HG02610 (cell line): ENCODE measurements at regions not wholly inside any gene's neighbourhood (a gene's known extent, or its start where the extent isn't known, plus 50 kb on each side); places are given as distances from the start of the nearest gene placed in this dataset.

Experiments used
- ATAC-seq: cut with Tn5 transposase; IDR thresholded peaks from one replicate; pipeline ENCODE4 v1.9.1; 2021; ENCODE audit warnings: mild to moderate bottlenecking, moderate library complexity; ENCODE audit not compliant: unreplicated experiment

DNA sequence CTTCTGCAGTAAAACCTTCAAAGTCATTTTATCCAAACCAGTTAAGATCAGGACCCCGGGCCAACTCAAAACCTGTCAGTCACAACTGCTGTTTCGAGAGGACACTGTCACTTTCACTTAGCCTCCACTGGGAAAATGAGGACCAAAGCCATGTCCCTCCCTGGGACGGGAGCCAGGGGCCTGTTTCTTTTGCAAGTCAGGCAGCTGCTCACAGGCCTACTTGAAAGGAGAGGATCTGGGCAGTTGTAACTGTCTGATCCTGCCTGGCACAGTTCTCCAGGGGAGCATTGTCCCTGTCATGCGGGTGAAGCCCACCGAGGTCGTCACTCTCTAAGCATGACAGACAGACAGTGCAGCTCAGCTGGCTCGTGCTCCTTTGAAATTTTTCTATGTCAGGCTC is 276.2 kb downstream of the NPIPA8 start:
- no peak for ATAC-seq

DNA sequence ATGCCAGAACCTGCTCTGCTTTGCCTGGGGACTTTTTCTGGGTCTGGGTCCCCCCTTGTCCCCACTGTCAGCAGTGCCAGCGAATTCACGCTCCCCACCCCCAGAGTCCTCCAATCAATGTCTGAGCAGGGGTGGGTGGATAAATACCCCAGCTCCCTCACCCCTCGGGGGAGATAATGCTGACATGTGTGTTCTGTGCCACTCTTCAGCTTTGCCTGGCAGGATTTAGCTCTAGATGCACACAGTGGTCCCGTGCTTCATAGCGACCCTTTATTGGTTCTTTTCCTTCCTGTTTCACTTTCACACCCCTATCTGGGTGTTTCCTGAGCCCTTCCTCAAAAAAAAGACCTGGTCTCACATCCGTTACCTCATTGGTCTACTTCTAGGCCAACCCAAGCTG is 277.0 kb downstream of the NPIPA8 start:
- ATAC-seq = no peak

DNA sequence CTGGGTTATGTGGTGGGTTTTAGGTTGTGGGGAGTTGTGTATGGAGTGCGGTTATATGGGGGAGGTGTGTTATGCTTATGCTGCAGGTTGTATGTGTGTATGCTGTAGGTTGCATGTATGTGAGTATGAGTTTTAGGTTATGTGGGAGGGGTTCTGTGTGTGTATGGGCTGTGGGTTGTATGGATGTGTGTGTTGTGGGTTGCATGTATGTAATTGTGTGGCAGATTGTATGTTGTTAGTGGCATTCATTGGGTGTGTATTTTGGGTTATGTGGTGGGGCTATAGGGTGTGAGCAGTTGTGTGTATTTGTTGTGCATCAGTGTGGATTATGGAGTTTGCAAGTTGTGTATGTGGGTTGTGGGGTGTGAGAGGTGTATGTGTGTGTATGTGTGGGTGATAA is 277.4 kb downstream of the NPIPA8 start:
- ATAC-seq = no peak

DNA sequence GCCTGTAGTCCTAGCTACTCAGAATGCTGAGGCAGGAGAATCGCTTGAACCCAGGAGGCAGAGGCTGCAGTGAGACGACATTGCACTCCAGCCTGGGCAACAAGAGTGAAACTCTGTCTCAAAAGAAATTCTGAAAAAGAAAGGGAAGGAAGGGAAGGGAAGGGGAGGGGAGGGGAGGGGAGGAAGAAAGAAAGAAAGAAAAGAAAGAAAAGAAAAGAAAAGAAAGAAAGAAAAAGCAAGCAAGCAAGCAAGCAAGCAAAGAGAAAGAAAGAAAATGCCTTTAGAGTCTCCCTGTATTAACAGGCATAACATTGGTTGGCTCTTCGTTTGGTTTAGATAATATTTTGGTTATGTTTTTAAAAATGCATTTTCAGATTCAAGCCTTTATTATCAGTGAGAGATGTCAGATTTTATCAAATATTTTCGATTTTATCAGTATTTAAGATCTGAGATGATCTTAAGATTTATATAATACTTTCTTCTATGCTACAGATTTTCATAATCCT is 281.1 kb downstream of the NPIPA8 start:
- no peak for ATAC-seq

DNA sequence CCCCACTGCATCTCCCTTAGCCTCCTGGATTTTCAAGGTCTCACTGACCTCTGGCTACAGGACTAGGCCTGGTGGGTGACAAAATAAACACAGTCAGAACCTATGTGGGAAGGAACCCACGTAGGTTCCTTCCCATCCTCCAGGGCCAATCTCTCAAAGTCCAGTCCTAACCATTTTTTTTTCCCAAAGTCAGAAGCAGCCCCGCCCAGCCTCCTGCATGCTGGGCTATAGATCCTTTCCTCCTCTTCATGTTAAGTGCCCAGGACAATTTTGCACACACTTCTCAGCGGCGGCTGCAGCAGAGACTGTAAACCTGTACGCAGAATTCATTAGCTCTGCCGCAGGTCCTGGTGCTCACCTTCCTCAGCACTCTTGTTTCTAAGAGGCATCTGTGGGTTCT is 285.8 kb downstream of the NPIPA8 start:
- no peak for ATAC-seq

DNA sequence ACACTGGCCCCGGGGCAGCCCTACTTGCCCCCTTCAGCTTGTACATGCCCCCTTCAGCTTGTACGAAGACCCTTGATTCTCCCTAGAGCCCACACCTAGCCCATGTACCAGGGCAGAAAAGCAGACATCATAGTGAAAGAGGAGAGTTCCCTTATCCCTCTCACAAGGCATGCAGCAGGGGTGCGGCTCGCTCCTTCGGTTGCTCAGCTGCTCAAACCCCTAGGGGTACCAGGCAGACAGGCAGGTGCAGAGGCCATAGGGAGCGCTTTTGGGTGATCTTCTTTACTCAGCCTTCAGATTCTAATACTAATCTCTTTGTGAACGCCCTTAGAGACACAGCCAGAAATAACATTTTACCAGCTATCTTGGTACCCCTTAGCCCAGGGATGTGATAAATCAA is 286.3 kb downstream of the NPIPA8 start:
- ATAC-seq = no peak

DNA sequence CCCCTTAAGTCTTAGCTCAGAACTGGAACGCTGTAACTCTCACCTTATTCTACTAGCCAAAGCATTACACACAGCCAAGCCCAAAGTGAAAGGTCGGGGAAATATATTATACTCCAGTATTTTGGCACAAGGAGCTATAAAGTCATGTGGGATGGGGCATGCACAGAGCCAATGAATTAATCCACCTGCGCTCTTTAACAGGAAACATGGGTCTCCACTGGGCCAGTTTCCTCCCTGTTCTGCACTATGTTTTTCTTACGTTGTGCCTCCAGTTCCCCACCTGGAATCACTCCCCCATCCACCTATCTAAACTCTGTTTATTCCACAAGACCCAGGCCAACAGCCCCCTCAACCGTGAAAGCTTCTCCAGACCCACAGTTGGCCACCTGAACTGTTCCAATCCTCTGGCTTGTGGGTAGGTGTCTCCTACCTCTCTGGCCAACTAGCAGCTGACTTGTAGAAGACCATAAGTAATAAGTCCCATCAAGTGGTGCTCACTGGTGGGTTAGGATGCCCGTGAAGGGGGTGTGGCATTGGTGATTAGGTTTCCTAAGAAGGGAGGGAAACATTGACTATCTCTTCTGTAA is 286.9 kb downstream of the NPIPA8 start:
- no peak for ATAC-seq

DNA sequence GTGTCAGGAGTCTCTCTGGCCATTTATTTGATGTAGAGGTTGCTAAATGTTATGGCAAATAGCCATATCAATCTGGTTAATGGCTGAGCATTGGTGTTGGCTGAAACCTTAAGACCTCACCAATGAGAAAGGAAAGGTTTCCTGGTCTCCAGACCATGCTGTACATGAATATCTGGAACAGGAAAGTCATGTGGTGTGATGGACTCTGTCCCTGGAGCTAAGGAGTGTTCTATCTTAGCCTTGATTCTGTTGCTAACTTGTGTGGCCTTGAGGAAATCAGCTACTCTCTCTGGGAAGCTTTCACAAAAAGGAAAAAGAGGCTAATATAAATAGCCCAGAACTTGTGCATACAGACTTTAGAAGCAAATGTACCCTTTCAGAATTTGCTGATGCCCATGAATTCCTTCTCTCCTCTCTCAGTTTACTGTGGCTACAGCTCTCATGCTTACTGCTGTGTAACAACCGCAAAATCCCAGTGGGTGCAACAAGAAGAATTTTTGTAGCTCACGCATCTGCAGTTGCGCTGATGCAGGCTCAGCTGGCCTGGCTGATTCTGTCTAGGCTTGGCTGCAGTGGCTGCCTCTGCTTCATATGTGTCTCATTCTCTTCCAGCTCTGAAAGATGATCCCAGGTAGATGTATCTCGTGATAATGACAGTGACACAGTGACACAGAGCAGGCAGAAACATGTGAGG is 287.5 kb downstream of the NPIPA8 start:
- no peak for ATAC-seq

DNA sequence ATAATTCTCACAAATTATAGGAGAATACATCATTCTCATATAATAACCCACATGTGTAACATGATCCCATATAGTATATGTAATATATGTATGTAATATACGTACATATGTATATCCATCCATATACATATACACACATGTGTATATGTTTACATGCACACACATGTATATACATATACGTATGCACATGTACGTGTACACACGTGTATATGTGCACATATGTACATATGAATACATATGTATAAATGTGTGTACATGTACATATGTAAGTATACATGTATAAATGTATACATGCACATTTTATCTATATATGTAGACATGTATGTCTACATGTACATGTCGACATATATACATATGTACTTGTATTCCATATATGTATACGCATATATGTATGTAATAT is 288.8 kb downstream of the NPIPA8 start:
- no peak for ATAC-seq

DNA sequence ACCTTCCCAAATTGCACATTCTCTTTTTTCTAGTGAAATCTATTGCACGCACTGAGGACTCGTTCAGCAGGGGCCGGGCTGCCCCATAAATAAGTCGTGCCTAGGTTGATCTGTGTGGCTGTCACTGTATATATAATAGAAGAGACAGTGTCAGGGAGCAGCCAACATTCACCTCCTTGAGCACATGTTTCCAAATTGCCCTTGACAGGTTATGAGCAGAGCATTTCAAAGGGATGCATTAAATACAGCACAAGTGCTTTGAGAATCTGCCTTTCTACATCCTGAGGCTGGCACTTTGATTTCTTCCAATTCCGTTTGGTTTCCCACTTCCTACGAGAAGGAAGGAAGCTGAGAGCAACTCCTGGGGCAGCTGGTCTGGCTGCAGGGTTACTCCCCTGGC is 291.2 kb downstream of the NPIPA8 start:
- ATAC-seq = no peak

DNA sequence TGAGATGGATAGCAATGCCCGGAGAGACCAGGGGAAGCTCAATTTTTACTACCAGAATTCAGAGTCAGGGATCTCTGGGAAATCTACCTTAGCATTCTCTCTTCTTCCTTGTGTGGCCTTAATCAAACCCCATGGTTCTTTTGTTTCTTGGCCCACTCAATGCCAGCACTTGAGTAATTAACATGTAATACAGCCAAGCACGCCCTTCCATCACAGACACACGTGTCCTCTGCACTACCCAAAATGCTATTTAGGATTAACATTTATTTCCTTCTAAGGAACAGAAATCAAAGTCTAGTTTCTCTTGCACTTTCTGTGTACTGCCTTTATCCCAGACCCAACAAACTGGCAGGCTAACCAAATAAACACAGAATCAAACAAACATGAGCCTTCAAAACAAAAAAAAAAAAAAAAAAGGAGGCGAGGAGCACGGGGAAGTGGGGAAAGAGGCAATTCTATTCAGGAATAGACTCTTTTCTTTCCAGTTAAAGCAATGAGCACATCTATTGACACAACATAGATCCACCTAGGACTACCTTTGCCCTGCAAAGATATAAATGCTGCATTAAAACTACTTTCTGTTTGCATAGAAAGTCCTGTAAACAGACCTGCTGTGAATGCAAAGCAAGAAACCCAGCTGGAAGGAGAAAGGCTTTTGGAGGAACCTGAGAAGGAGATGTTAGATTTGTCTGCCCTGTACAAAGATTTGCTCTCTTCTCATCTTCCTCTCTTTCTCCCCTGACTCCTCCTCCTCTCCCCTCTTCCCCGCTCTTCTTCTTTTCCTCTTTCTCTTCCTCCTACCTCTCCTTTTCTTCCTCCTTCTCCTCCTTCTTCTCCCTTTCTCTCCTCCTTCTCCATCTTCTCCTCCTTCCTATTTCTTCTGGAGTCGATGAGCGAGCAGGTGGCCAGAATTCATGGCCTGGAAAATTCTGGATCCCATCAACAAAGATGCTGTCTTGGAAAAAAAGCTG is 294.4 kb downstream of the NPIPA8 start:
- no peak for ATAC-seq

DNA sequence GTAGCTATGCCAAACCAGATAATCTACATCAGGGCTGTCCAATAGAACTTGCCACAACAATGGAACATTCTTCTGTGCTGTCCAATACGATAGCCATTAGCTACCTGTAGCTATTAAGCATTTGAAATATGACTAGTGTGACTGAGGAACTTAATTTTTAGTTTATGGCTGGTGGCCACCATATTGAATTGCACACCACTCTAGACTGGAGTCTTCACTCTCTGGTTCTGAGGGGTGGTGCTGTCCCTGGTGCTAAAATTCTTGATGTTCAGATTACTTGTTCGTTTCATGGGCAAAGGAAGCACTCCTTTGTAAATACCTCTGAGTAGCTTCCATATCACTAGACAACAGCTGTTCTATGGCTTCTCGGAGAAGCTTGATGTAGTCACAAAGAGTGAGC is 296.6 kb downstream of the NPIPA8 start:
- no peak for ATAC-seq

DNA sequence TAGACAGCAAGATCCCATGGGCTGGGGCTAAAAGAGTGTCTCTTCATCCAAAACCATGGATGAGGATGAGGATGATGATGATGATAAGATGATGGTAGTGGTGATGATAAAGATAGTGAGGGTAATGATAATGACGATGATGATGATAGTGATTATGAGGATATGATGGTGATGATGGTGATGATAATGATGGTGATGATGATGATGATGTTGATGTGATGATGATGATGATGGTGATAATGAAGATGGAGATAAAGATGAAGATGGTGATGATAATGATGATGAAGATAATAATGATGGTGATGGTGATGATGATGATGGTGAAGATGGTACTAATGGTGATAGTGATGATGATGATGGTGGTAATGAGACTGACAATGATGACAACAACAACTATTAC is 299.5 kb downstream of the NPIPA8 start:
- no peak for ATAC-seq

DNA sequence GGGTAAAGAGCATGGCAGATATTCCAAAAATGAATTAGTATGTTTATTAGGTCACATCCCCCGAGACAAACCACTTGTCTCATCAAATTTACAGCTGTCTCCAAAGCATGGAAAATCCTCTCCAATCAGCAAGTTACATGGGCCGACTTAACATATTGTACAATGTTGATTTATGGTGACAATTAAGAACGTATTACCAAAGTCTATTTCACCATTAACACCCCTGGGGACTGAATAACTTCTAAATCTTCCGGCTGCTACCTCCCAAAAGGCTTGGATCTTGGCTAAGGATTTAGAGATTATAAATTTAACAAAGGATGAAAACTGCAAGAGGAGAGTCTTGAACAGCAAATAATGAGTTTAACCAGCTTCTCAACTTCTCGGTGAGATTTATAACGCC is 311.9 kb downstream of the NPIPA8 start:
- ATAC-seq = no peak

DNA sequence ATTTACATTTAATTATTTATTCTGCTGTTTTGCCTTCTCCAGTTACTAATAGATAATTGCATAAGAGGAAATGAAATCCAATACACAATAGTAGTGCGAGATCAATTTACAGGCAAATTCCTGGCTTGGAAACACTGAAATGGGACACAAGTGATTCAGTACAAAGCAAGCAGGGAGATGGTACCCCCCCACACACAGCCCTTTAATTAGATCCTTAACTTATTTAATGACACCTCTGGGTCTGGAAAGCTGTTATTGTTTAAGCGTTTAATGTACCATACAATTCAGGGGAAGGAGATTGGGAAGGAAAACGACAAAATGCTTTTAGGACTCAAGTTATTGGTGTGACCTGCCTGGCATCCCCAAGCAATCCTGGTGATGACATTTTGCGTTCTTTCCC is 318.2 kb downstream of the NPIPA8 start:
- no peak for ATAC-seq

DNA sequence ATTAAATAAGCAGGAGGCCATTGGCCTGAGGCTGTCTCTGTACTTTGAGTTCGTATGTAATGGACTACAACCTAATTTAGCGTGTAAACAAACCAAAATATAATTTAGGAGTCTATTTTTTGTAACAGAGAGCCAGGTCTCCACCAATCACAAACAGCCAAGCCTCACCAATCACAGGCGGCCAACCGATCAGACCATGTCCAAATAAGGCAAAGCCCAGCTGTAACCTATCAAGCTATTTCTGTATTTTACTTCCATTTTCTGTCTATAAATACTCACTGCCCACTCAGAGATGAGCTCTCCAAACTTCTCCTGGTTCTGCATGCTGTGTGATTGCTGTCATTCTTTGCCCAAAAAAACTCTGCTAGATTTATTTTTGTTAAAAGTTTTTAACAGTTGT is 322.7 kb downstream of the NPIPA8 start:
- ATAC-seq = no peak

DNA sequence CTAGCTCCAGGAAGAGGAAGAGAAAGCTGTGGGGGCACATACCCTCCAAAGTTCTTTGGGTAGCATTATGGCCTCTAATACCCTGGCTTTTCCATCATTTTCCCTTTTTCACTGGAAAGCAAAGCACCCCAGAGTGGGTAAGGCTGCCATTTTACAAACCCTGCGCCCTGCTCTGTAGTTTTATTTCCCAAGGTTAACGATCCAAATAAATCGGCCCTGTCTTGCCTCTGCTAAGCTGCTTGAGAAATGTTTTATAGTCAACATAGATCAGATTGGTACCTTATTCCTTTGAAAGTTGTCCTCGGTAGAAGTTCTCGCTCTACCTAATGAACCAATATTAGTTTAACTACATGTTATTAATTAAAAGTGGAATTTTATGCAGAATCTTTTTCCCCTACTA is 328.2 kb downstream of the NPIPA8 start:
- ATAC-seq = no peak

DNA sequence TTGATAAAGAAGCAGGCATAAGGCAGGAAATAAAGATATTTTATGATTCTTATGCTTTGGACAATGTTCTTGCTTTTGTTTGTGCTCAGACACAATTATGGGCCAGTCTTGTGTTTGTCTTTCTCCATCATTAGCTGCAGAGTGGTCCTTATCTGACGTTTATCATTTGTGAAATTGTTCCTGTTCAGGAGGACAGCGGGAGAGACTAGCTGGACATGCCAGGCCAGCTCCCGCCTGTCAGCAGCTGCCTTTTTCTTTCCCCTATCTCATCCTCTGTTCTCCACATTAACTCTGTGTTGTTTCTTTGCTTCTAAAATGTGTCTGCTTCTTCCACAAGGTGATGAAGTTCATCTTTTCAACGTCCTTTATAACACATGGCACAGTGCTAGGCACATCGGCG is 333.5 kb downstream of the NPIPA8 start:
- no peak for ATAC-seq

DNA sequence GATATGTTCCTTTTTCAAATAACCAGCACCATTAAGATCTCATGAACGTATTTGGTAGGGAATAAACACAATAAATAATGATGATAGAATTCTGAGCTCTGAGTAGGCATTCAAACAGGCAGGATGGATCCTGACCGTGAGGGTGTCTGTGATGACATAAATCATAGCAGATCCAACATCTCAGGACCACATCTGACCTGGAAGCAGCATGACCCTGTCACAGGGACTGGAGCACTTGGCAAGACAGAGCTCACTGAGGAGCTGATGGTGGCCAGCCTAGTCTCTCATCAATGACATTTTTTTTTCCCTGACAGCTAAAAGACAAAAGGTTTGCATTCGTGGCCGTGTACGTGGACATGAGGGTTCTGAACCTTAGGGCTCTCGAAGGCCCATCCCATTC is 337.5 kb downstream of the NPIPA8 start:
- no peak for ATAC-seq

DNA sequence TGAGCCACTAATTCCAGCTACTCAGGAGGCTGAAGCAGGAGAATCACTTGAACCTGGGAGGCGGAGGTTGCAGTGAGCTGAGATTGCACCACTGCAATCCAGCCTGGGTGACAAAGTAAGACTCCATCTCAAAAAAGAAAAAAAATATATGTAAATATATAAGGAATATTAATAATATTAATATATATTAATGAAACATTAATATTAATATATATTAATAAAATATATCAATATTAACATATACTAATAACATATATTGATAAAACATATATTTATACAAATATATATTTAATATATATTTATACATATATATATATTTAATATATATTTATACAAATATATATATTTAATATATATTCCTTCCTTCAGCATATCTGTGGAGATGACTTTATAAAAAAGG is 338.0 kb downstream of the NPIPA8 start:
- ATAC-seq = no peak

DNA sequence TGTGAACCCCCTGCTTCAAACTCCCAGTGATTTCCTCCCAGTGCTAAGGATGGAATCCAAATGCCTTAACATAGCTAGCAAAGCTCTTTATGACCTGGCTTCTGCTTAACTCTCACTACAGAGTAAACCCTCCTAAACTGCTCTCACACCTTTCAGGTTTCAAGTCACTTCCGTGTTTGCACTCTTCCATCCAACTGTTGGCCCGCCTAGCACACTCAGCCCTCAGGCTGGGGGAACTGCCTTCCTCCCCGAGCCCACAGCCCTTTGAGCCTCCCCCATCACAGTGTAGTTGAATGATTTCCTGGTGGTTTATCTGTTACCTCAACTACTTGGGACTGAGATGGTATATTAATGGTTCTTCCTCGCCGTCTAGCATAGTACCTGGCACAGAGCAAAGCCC is 342.5 kb downstream of the NPIPA8 start:
- ATAC-seq = no peak

DNA sequence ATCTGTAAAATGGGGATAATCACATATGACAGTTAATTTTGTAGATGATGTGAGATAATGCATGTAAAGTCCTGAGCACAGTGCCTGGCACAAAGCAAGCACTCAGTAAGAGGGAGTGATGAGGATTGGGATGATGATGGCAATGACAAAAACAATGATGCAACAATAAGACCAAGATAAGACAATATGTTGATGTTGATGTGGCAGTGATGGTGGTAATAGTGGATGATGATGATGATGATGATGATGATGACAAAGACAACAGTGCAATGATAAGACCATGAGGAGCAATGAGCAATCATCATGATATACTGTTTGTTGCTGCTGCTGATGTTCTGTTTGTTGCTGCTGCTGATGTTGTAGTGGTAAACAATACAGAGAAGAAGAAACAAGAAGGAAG is 344.1 kb downstream of the NPIPA8 start:
- ATAC-seq = no peak
